ENCODE measurements at regions not wholly inside any gene's neighbourhood (a gene's known extent, or its start where the extent isn't known, plus 50 kb on each side); places are given as distances from the start of the nearest gene placed in this dataset.

DNA sequence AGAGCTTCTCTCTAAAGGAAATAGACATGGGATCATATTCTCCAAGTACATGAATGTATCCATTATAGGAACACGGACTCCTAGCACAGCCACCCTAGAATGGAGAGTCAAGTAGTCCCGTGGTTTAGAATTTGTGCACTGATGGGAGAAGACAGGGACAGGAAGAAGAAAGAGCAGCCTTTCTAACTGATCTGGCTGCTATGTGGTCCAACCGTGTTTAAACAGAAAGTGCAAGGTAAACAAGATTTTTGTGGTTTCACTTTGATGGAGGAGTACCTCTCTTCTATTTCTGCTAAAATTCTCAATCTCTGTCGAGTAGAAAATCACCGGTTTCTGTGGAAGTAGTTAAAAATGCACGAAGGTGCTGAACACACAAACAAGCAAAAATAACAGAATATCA lies 171.3 kb downstream of the ST8SIA4 start:
- no peak overlapping the region for H3K27ac ChIP-seq
- TF ChIP-seq, protein P1, sequence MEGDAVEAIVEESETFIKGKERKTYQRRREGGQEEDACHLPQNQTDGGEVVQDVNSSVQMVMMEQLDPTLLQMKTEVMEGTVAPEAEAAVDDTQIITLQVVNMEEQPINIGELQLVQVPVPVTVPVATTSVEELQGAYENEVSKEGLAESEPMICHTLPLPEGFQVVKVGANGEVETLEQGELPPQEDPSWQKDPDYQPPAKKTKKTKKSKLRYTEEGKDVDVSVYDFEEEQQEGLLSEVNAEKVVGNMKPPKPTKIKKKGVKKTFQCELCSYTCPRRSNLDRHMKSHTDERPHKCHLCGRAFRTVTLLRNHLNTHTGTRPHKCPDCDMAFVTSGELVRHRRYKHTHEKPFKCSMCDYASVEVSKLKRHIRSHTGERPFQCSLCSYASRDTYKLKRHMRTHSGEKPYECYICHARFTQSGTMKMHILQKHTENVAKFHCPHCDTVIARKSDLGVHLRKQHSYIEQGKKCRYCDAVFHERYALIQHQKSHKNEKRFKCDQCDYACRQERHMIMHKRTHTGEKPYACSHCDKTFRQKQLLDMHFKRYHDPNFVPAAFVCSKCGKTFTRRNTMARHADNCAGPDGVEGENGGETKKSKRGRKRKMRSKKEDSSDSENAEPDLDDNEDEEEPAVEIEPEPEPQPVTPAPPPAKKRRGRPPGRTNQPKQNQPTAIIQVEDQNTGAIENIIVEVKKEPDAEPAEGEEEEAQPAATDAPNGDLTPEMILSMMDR (IDR thresholded peaks at IDR 0.05), result no peak
- TF ChIP-seq POLR2AphosphoS5 (IDR thresholded peaks at IDR 0.05), result no peak
- no peak for TF ChIP-seq POLR2A (IDR thresholded peaks at IDR 0.05)
- TF ChIP-seq EP300 (IDR thresholded peaks at IDR 0.05; ENCODE audit: low read depth), result no peak
- no peak for DNase-seq
- H3K4me3 ChIP-seq, result no peak overlapping the region
- intact Hi-C loops (cut with DNase I; ENCODE audit: low total_unique reads) (no loop called here), in situ Hi-C loops (cut with MboI; ENCODE audit: low pct_ligation_motif_present in 1 of 4, low pct_unique_long_range_greater_than_20kb in 1 of 4, low sequenced_read_pairs in 3 of 4) (no loop called here)
- no peaks in the 10 kb centered on the region for H3K4me1 ChIP-seq
- no peaks in the 10 kb centered on the region for H3K27me3 ChIP-seq
- no peaks in the 10 kb centered on the region for H3K9me3 ChIP-seq
- WGBS, 2 donors (ENCODE audit: low coverage in 1 of 2), result 42 to 50% methylated on average over 6 of the region's 6 CpGs
- H3K36me3 ChIP-seq, result no peaks in the 10 kb centered on the region

DNA sequence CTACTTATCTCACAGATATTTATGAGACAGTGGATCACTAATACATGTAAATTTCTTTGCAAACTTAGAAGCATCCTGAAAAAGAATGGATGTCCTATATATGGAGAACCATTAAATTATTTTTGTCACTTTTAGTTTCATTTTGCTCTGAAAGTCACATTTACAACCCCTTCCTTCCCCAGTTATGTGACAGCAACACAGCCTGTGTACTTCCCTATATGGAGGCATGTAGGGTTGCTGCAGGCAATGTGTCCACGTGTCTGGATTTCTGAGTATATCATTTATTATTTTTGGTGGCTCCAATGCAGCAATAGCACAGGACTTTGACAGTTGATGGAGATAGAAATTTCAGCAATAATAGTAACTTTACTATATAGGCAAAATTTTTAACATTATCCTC lies 156.4 kb downstream of the ST8SIA4 start:
- Histone ChIP-seq H3K36me3 (no peaks in the 10 kb centered on the region), H3K4me1 (no peaks in the 10 kb centered on the region), H3K27ac (no peak overlapping the region), H3K4me3 (no peak overlapping the region), H3K27me3 (no peaks in the 10 kb centered on the region), H3K9me3 (no peaks in the 10 kb centered on the region)
- DNase-seq, result no peak
- WGBS, 2 donors (ENCODE audit: low coverage in 1 of 2), result 42 to 56% methylated on average over 1 of the region's 1 CpG
- intact Hi-C loops (cut with DNase I; ENCODE audit: low total_unique reads) (no loop called here), in situ Hi-C loops (cut with MboI; ENCODE audit: low pct_ligation_motif_present in 1 of 4, low pct_unique_long_range_greater_than_20kb in 1 of 4, low sequenced_read_pairs in 3 of 4) (no loop called here)
- no peak for TF ChIP-seq POLR2AphosphoS5 (IDR thresholded peaks at IDR 0.05)
- TF ChIP-seq, protein P1 (IDR thresholded peaks at IDR 0.05), result no peak
- TF ChIP-seq POLR2A (IDR thresholded peaks at IDR 0.05), result no peak
- TF ChIP-seq EP300 (IDR thresholded peaks at IDR 0.05; ENCODE audit: low read depth), result no peak

DNA sequence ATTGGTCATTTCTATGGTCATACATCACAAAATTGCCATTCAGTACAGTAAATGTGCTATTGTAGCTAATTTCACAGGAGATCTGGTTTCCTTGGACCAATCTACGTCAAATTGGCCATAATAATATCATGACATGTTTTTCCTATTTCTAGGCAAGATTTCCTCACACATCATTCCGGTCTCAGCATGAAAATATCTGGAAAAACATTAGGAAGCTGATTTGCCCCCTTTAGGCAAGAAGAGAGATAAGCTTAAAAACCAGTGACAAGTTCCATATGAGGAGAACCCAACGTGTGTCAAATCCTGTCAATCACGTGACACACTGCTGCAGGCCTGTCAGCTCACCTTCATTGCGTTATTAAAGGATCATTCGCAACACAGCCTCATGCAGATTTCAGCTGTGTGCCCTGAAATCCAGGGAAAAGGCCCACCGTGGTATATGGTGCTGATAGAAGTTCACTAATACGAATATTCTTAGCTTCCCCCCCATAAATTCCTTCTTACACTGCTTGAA lies 153.3 kb downstream of the ST8SIA4 start:
- in situ Hi-C loops (cut with MboI; ENCODE audit: low pct_ligation_motif_present in 1 of 4, low pct_unique_long_range_greater_than_20kb in 1 of 4, low sequenced_read_pairs in 3 of 4) (no loop called here), intact Hi-C loops (cut with DNase I; ENCODE audit: low total_unique reads) (no loop called here)
- 84 to 88% methylated on average over 6 to 8 of the region's 8 CpGs for WGBS, 2 donors (ENCODE audit: low coverage in 1 of 2)
- H3K27ac ChIP-seq, result no peak overlapping the region
- no peak for DNase-seq
- H3K9me3 ChIP-seq, result no peaks in the 10 kb centered on the region
- TF ChIP-seq POLR2AphosphoS5 (IDR thresholded peaks at IDR 0.05) (no peak), EP300 (IDR thresholded peaks at IDR 0.05; ENCODE audit: low read depth) (no peak), POLR2A (IDR thresholded peaks at IDR 0.05) (no peak)
- TF ChIP-seq, protein P1 (IDR thresholded peaks at IDR 0.05), result no peak
- no peaks in the 10 kb centered on the region for H3K4me1 ChIP-seq
- no peak overlapping the region for H3K4me3 ChIP-seq
- no peaks in the 10 kb centered on the region for H3K36me3 ChIP-seq
- H3K27me3 ChIP-seq, result no peaks in the 10 kb centered on the region

DNA sequence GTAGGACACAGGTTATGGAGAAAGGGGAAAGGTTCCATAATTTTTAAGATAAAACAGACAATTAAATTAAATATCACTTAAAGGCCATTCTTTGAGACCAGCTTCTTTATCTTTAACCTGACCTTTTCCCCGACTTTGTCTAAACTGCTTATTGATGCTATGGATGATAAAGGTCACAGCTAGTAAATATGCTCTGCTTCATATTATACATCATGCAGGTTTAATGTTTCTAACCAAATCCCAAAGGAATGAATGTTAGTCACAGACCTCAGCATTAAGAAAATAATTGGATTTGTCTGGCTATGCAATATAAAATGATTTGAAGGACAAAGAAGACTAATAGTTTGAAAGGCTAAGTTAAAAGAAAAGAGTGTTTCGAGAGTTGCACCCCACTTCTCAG lies 147.6 kb downstream of the ST8SIA4 start:
- WGBS, 2 donors (ENCODE audit: low coverage in 1 of 2), result 63 to 65% methylated on average over 2 of the region's 2 CpGs
- no peaks in the 10 kb centered on the region for H3K27me3 ChIP-seq
- no peak overlapping the region for H3K4me3 ChIP-seq
- in situ Hi-C loops (cut with MboI; ENCODE audit: low pct_ligation_motif_present in 1 of 4, low pct_unique_long_range_greater_than_20kb in 1 of 4, low sequenced_read_pairs in 3 of 4), result no loop called here
- intact Hi-C loops (cut with DNase I; ENCODE audit: low total_unique reads), result no loop called here
- no peaks in the 10 kb centered on the region for H3K4me1 ChIP-seq
- no peaks in the 10 kb centered on the region for H3K36me3 ChIP-seq
- TF ChIP-seq, protein P1 (IDR thresholded peaks at IDR 0.05), result no peak
- TF ChIP-seq POLR2AphosphoS5 (IDR thresholded peaks at IDR 0.05) (no peak), POLR2A (IDR thresholded peaks at IDR 0.05) (no peak), EP300 (IDR thresholded peaks at IDR 0.05; ENCODE audit: low read depth) (no peak)
- no peak for DNase-seq
- H3K9me3 ChIP-seq, result no peaks in the 10 kb centered on the region
- no peak overlapping the region for H3K27ac ChIP-seq
